ENCODE measurements at regions not wholly inside any gene's neighbourhood (a gene's known extent, or its start where the extent isn't known, plus 50 kb on each side); places are given as distances from the start of the nearest gene placed in this dataset.

DNA sequence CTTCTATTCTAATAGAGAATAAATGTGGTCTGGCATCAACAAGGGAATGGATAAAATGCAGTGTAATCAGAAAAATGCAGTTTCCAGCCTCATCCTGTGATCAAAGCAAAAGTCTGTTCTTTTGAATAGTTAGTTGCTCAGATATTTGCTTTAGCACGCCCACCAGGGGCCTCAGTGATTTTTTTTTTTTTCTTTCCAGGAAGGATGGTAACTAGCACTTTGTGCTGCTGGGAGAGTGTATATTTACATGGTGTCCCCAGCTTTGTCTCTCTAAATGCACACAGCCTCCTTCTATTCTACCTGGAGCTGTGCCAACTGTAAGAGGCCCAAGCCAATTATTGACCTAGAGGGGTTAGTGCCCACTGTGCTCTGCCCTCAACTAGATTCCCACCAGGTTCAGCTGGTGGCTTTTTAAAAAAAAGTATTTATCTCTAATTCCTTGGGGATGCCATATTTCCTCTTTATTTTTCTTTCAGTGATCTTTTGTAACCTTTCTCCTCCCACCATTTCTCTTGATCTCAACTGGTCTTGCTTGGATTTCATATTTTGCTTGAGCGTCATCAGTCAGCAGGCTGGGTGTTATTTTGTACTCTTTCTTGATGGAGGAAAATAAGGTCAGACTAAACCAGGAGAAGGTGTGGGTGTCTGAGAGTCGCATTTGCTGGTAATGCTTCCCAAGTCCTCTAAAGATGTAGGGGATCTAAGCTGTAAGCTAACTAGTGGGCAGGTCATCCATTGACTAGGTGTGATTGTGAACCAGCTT, 193.0 kb upstream of the C9orf72 start:
- no peaks in the 10 kb centered on the region for H3K4me1 ChIP-seq (ENCODE audit: control insufficient read depth, insufficient read depth, low read length)
- H3K9me3 Mint-ChIP-seq = no peaks in the 10 kb centered on the region
- DNase-seq = no peak
- H3K27ac ChIP-seq (ENCODE audit: low read depth, low read length) = no peak overlapping the region
- no peak overlapping the region for H3K27ac Mint-ChIP-seq
- H3K4me3 Mint-ChIP-seq = no peak overlapping the region
- H3K36me3 Mint-ChIP-seq (ENCODE audit: low read depth) = no peaks in the 10 kb centered on the region
- H3K9me3 ChIP-seq (ENCODE audit: control insufficient read depth, low read length) = no peaks in the 10 kb centered on the region
- H3K4me1 Mint-ChIP-seq = peaks cover 39% of the 10 kb centered on the region
- no peak overlapping the region for H3K4me3 ChIP-seq (ENCODE audit: low read length)
- H3K36me3 ChIP-seq (ENCODE audit: control insufficient read depth, insufficient read depth, low read length) = no peaks in the 10 kb centered on the region
- no peaks in the 10 kb centered on the region for H3K27me3 Mint-ChIP-seq (ENCODE audit: insufficient read depth)
- TF ChIP-seq, protein P1, sequence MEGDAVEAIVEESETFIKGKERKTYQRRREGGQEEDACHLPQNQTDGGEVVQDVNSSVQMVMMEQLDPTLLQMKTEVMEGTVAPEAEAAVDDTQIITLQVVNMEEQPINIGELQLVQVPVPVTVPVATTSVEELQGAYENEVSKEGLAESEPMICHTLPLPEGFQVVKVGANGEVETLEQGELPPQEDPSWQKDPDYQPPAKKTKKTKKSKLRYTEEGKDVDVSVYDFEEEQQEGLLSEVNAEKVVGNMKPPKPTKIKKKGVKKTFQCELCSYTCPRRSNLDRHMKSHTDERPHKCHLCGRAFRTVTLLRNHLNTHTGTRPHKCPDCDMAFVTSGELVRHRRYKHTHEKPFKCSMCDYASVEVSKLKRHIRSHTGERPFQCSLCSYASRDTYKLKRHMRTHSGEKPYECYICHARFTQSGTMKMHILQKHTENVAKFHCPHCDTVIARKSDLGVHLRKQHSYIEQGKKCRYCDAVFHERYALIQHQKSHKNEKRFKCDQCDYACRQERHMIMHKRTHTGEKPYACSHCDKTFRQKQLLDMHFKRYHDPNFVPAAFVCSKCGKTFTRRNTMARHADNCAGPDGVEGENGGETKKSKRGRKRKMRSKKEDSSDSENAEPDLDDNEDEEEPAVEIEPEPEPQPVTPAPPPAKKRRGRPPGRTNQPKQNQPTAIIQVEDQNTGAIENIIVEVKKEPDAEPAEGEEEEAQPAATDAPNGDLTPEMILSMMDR (conservative IDR thresholded peaks at IDR 0.05) = no peak
- no peaks in the 10 kb centered on the region for H3K27me3 ChIP-seq (ENCODE audit: control insufficient read depth, insufficient read depth, low read length, poor library complexity, severe bottlenecking)
- WGBS, 2 experiments (ENCODE audit: insufficient coverage in 1 of 2, insufficient read length in 1 of 2) = 81 to 87% methylated on average over 2 to 3 of the region's 3 CpGs
- H3K9ac ChIP-seq (ENCODE audit: extremely low read depth, low read length, poor library complexity, severe bottlenecking) = no peak overlapping the region

- no peaks in the 10 kb centered on the region for H3K9me3 ChIP-seq (ENCODE audit: control insufficient read depth, low read length)
- no peak for DNase-seq
- Mint-ChIP-seq H3K4me3 (no peak overlapping the region), H3K9me3 (no peaks in the 10 kb centered on the region), H3K27me3 (ENCODE audit: insufficient read depth) (no peaks in the 10 kb centered on the region), H3K4me1 (peaks cover 40% of the 10 kb centered on the region), H3K27ac (no peak overlapping the region), H3K36me3 (ENCODE audit: low read depth) (no peaks in the 10 kb centered on the region)
- peaks cover 5% of the 10 kb centered on the region for H3K4me1 ChIP-seq (ENCODE audit: control insufficient read depth, insufficient read depth, low read length)
- H3K27ac ChIP-seq (ENCODE audit: low read depth, low read length) = no peak overlapping the region
- WGBS, 2 experiments (ENCODE audit: insufficient coverage in 1 of 2, insufficient read length in 1 of 2) = 80 to 90% methylated on average over 2 to 3 of the region's 3 CpGs
- no peak overlapping the region for H3K4me3 ChIP-seq (ENCODE audit: low read length)
- H3K9ac ChIP-seq (ENCODE audit: extremely low read depth, low read length, poor library complexity, severe bottlenecking) = no peak overlapping the region
- no peaks in the 10 kb centered on the region for H3K27me3 ChIP-seq (ENCODE audit: control insufficient read depth, insufficient read depth, low read length, poor library complexity, severe bottlenecking)
- TF ChIP-seq, protein P1 (conservative IDR thresholded peaks at IDR 0.05) = no peak
- H3K36me3 ChIP-seq (ENCODE audit: control insufficient read depth, insufficient read depth, low read length) = no peaks in the 10 kb centered on the region
These were observed 195.5 kb upstream of the C9orf72 start for GRCh38 chr9:27768781-27769180.

DNA sequence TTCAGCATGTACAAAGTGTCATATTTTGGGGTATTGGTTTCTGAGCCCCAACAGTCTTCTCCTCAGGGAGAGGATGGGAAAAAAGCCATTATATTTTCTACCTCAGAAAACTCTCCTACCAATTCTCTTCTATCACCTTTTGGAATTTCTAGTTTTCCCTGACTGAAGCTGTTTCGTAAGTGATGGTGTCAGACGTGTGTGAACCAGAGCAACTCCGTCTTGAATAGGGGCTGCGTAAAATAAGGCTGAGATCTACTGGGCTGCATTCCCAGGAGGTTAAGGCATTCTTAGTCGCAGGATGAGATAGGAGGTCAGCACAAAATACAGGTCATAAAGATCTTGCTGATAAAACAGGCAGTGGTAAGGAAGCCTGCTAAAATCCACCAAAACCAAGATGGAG, 197.3 kb upstream of the C9orf72 start:
- Histone ChIP-seq H3K9me3 (ENCODE audit: control insufficient read depth, low read length) (no peaks in the 10 kb centered on the region), H3K4me3 (ENCODE audit: low read length) (no peak overlapping the region), H3K27me3 (ENCODE audit: control insufficient read depth, insufficient read depth, low read length, poor library complexity, severe bottlenecking) (no peaks in the 10 kb centered on the region), H3K36me3 (ENCODE audit: control insufficient read depth, insufficient read depth, low read length) (no peaks in the 10 kb centered on the region), H3K27ac (ENCODE audit: low read depth, low read length) (no peak overlapping the region), H3K9ac (ENCODE audit: extremely low read depth, low read length, poor library complexity, severe bottlenecking) (no peak overlapping the region), H3K4me1 (ENCODE audit: control insufficient read depth, insufficient read depth, low read length) (peaks cover 5% of the 10 kb centered on the region)
- Mint-ChIP-seq H3K4me3 (no peak overlapping the region), H3K36me3 (ENCODE audit: low read depth) (no peaks in the 10 kb centered on the region), H3K9me3 (no peaks in the 10 kb centered on the region), H3K27ac (no peak overlapping the region), H3K4me1 (peaks cover 36% of the 10 kb centered on the region), H3K27me3 (ENCODE audit: insufficient read depth) (no peaks in the 10 kb centered on the region)
- 76 to 100% methylated on average over 2 to 5 of the region's 5 CpGs for whole genome bisulfite sequencing, 2 experiments (ENCODE audit: insufficient coverage in 1 of 2, insufficient read length in 1 of 2)
- no peak for DNase-seq
- TF ChIP-seq, protein P1 (conservative IDR thresholded peaks at IDR 0.05) = no peak
